ENCODE measurements at regions not wholly inside any gene's neighbourhood (a gene's known extent, or its start where the extent isn't known, plus 50 kb on each side); places are given as distances from the start of the nearest gene placed in this dataset.
A peak's percentile ranks its signal among the peaks of the same experiment; 100 is the strongest.

DNA sequence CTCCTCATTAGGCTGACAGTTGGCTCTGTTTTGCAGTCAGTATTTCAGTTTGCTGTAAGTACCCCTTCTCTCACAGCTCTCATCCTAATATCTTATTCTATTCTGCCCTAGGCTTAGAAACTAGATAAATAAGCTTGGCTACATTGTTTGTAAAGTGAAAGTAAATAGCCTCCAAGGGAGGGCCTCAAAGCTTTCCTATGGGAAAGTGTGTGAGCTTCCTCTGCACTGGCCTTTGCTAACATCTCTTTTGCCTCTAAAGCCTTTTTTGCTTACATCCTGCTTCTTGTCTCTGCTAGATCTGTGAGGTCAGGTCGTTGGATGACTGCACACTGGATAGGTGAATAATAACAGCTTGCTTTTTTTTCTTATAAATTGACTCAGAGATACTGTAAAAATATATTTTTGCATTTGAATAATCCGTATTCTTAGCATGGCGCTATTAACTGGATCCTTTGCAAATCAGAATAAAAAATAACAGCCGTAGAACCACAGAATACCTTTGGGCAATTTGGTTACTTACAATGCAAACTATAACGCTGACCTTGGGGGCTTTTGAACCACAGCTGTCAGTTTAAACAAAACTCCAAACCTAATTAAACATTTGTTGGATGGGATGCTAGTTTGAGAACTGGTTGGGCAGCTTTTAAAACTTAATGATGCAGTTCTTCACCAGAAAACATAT, 55.1 kb downstream of the TTC6 start:
- Mint-ChIP-seq H3K4me3 (no peak overlapping the region), H3K36me3 (no peaks in the 10 kb centered on the region), H3K27me3 (ENCODE audit: low read depth) (peaks cover 2% of the 10 kb centered on the region; the same call in 1 of the 2 replicates), H3K27ac (0 out of 2 replicates have a peak overlapping the region, but pooled peaks have one; percentile 19), H3K9me3 (no peaks in the 10 kb centered on the region), H3K4me1 (peaks cover 22% of the 10 kb centered on the region)
- POLR2A ChIA-PET, result no interaction called here
- ATAC-seq (peak; percentile 66), DNase-seq (ENCODE audit: low spot score) (no peak)
- CTCF ChIA-PET, result interaction anchor here (1.1 to 1.5 kb wide), 2 partner anchors 59 to 224 kb away, joined by 3 read pairs; no protein-coding TSS in a partner anchor
- TF ChIP-seq, protein P1, sequence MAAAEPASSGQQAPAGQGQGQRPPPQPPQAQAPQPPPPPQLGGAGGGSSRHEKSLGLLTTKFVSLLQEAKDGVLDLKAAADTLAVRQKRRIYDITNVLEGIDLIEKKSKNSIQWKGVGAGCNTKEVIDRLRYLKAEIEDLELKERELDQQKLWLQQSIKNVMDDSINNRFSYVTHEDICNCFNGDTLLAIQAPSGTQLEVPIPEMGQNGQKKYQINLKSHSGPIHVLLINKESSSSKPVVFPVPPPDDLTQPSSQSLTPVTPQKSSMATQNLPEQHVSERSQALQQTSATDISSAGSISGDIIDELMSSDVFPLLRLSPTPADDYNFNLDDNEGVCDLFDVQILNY (CRISPR knock-in tag; IDR thresholded peaks at IDR 0.05), result no peak
- TF ChIP-seq, protein P2, sequence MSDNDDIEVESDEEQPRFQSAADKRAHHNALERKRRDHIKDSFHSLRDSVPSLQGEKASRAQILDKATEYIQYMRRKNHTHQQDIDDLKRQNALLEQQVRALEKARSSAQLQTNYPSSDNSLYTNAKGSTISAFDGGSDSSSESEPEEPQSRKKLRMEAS (CRISPR knock-in tag; IDR thresholded peaks at IDR 0.05), result no peak
- no peak for TF ChIP-seq OVOL2 (CRISPR knock-in tag; IDR thresholded peaks at IDR 0.05; ENCODE audit: borderline replicate concordance)
- no peak for TF ChIP-seq ZNF138 (CRISPR knock-in tag; conservative IDR thresholded peaks at IDR 0.05)
- TF ChIP-seq RORB (CRISPR knock-in tag; IDR thresholded peaks at IDR 0.05), result no peak
- no peak for TF ChIP-seq KAT7 (CRISPR knock-in tag; IDR thresholded peaks at IDR 0.05; ENCODE audit: borderline replicate concordance)
- TF ChIP-seq TEAD1 (CRISPR knock-in tag; IDR thresholded peaks at IDR 0.05), result no peak
- no peak for TF ChIP-seq JAZF1 (CRISPR knock-in tag; IDR thresholded peaks at IDR 0.05)
- TF ChIP-seq GTF2I (CRISPR knock-in tag; conservative IDR thresholded peaks at IDR 0.05), result no peak
- TF ChIP-seq NFE2L1 (CRISPR knock-in tag; IDR thresholded peaks at IDR 0.05), result no peak
- no peak for TF ChIP-seq SOX15 (CRISPR knock-in tag; IDR thresholded peaks at IDR 0.05)
- TF ChIP-seq, protein P3, sequence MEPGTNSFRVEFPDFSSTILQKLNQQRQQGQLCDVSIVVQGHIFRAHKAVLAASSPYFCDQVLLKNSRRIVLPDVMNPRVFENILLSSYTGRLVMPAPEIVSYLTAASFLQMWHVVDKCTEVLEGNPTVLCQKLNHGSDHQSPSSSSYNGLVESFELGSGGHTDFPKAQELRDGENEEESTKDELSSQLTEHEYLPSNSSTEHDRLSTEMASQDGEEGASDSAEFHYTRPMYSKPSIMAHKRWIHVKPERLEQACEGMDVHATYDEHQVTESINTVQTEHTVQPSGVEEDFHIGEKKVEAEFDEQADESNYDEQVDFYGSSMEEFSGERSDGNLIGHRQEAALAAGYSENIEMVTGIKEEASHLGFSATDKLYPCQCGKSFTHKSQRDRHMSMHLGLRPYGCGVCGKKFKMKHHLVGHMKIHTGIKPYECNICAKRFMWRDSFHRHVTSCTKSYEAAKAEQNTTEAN (CRISPR knock-in tag; IDR thresholded peaks at IDR 0.05), result no peak
- TF ChIP-seq, protein P4, sequence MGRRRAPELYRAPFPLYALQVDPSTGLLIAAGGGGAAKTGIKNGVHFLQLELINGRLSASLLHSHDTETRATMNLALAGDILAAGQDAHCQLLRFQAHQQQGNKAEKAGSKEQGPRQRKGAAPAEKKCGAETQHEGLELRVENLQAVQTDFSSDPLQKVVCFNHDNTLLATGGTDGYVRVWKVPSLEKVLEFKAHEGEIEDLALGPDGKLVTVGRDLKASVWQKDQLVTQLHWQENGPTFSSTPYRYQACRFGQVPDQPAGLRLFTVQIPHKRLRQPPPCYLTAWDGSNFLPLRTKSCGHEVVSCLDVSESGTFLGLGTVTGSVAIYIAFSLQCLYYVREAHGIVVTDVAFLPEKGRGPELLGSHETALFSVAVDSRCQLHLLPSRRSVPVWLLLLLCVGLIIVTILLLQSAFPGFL (CRISPR knock-in tag; IDR thresholded peaks at IDR 0.05; ENCODE audit: borderline replicate concordance), result no peak
- no peak for TF ChIP-seq TEAD4 (CRISPR knock-in tag; IDR thresholded peaks at IDR 0.05)

DNA sequence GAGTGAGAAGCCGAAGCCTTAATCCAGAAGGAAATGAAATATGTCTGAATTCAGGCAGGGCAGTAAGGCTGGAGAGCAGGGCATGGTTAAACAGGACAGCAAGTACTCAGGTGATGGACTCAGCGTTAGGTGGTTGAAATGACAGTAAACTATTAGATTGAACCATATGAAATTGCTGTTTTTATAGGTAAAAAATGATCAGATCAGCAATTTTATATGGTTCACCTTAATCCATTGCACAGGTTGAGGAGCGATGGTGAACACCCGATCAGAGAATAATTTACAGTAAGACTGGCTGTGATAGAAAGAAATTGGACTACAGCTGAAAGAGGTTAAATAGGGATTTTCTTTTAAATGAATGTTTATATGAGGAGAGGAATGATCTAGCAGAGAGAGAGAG, 56.6 kb downstream of the TTC6 start:
- Mint-ChIP-seq H3K27me3 (ENCODE audit: low read depth) (peaks cover 2% of the 10 kb centered on the region; the same call in 1 of the 2 replicates), H3K27ac (no peak overlapping the region), H3K4me3 (no peak overlapping the region), H3K9me3 (no peaks in the 10 kb centered on the region), H3K4me1 (peaks cover 22% of the 10 kb centered on the region), H3K36me3 (no peaks in the 10 kb centered on the region)
- ChIA-PET CTCF (interaction anchor here (1.5 kb wide), 1 partner anchor 60 kb away, joined by 3 read pairs; no protein-coding TSS in a partner anchor), POLR2A (no interaction called here)
- ATAC-seq, result no peak
- no peak for DNase-seq (ENCODE audit: low spot score)
- TF ChIP-seq, protein P5, sequence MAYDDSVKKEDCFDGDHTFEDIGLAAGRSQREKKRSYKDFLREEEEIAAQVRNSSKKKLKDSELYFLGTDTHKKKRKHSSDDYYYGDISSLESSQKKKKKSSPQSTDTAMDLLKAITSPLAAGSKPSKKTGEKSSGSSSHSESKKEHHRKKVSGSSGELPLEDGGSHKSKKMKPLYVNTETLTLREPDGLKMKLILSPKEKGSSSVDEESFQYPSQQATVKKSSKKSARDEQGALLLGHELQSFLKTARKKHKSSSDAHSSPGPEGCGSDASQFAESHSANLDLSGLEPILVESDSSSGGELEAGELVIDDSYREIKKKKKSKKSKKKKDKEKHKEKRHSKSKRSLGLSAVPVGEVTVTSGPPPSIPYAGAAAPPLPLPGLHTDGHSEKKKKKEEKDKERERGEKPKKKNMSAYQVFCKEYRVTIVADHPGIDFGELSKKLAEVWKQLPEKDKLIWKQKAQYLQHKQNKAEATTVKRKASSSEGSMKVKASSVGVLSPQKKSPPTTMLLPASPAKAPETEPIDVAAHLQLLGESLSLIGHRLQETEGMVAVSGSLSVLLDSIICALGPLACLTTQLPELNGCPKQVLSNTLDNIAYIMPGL (CRISPR knock-in tag; IDR thresholded peaks at IDR 0.05), result no peak
- TF ChIP-seq, protein P6, sequence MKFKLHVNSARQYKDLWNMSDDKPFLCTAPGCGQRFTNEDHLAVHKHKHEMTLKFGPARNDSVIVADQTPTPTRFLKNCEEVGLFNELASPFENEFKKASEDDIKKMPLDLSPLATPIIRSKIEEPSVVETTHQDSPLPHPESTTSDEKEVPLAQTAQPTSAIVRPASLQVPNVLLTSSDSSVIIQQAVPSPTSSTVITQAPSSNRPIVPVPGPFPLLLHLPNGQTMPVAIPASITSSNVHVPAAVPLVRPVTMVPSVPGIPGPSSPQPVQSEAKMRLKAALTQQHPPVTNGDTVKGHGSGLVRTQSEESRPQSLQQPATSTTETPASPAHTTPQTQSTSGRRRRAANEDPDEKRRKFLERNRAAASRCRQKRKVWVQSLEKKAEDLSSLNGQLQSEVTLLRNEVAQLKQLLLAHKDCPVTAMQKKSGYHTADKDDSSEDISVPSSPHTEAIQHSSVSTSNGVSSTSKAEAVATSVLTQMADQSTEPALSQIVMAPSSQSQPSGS (CRISPR knock-in tag; IDR thresholded peaks at IDR 0.05; ENCODE audit: borderline replicate concordance, low read depth), result no peak
- TF ChIP-seq NFYB (CRISPR knock-in tag; conservative IDR thresholded peaks at IDR 0.05; ENCODE audit: low read depth) (no peak), EMX1 (CRISPR knock-in tag; IDR thresholded peaks at IDR 0.05) (no peak), ZNF219 (CRISPR knock-in tag; IDR thresholded peaks at IDR 0.05; ENCODE audit: borderline replicate concordance) (no peak)
- TF ChIP-seq, protein P1 (CRISPR knock-in tag; IDR thresholded peaks at IDR 0.05), result no peak
- TF ChIP-seq, protein P7, sequence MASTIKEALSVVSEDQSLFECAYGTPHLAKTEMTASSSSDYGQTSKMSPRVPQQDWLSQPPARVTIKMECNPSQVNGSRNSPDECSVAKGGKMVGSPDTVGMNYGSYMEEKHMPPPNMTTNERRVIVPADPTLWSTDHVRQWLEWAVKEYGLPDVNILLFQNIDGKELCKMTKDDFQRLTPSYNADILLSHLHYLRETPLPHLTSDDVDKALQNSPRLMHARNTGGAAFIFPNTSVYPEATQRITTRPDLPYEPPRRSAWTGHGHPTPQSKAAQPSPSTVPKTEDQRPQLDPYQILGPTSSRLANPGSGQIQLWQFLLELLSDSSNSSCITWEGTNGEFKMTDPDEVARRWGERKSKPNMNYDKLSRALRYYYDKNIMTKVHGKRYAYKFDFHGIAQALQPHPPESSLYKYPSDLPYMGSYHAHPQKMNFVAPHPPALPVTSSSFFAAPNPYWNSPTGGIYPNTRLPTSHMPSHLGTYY (CRISPR knock-in tag; IDR thresholded peaks at IDR 0.05), result no peak
- TF ChIP-seq, protein P8, sequence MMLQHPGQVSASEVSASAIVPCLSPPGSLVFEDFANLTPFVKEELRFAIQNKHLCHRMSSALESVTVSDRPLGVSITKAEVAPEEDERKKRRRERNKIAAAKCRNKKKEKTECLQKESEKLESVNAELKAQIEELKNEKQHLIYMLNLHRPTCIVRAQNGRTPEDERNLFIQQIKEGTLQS (CRISPR knock-in tag; conservative IDR thresholded peaks at IDR 0.05), result no peak

All from WTC11 (cell line).